GM19043 (cell line): ENCODE measurements at regions not wholly inside any gene's neighbourhood (a gene's known extent, or its start where the extent isn't known, plus 50 kb on each side); places are given as distances from the start of the nearest gene placed in this dataset.
"Not testable (repeated sequence)": the region's sequence is repeated elsewhere in the genome, so short reads cannot be mapped to it uniquely, and the experiment has no call there.

Experiments
- ATAC-seq: cut with Tn5 transposase; IDR thresholded peaks from one replicate; pipeline ENCODE4 v1.9.1; 2021; ENCODE audit warnings: low read depth; ENCODE audit not compliant: unreplicated experiment

- no peak for ATAC-seq
These were observed 2034.2 kb upstream of the PRR20A start for GRCh38 chr13:55106509-55106908.

- ATAC-seq: no peak
These were observed 2020.1 kb upstream of the PRR20A start for GRCh38 chr13:55120631-55121030.

- no peak for ATAC-seq
These were observed 1985.7 kb upstream of the PRR20A start for GRCh38 chr13:55155046-55155445.

- ATAC-seq: no peak
These were observed 1981.0 kb upstream of the PRR20A start for GRCh38 chr13:55159765-55160164.

- no peak for ATAC-seq
These were observed 1979.9 kb upstream of the PRR20A start for GRCh38 chr13:55160867-55161266.

- ATAC-seq: not testable (repeated sequence)
These were observed 1962.1 kb upstream of the PRR20A start for GRCh38 chr13:55178582-55178981.

- no peak for ATAC-seq
These were observed 1949.7 kb upstream of the PRR20A start for GRCh38 chr13:55190996-55191395.

GRCh38 chr13:55199134-55199533, 1941.6 kb upstream of the PRR20A start:
- ATAC-seq: no peak

- no peak for ATAC-seq
These were observed 1925.8 kb upstream of the PRR20A start for GRCh38 chr13:55214841-55215345.

GRCh38 chr13:55219538-55219937, 1921.2 kb upstream of the PRR20A start:
- ATAC-seq: no peak

GRCh38 chr13:55229906-55230569, 1910.7 kb upstream of the PRR20A start:
- no peak for ATAC-seq

- no peak for ATAC-seq
These were observed 1910.2 kb upstream of the PRR20A start for GRCh38 chr13:55230570-55230908.

GRCh38 chr13:55234311-55234710, 1906.4 kb upstream of the PRR20A start:
- ATAC-seq: no peak

GRCh38 chr13:55245005-55245644, 1895.6 kb upstream of the PRR20A start:
- no peak for ATAC-seq

GRCh38 chr13:55255236-55255635, 1885.5 kb upstream of the PRR20A start:
- ATAC-seq: no peak

- ATAC-seq: no peak
These were observed 1877.7 kb upstream of the PRR20A start for GRCh38 chr13:55263045-55263444.

GRCh38 chr13:55266644-55267043, 1874.1 kb upstream of the PRR20A start:
- ATAC-seq: no peak

GRCh38 chr13:55298201-55298600, 1842.5 kb upstream of the PRR20A start:
- no peak for ATAC-seq

GRCh38 chr13:55302568-55302967, 1838.2 kb upstream of the PRR20A start:
- no peak for ATAC-seq

- no peak for ATAC-seq
These were observed 1832.8 kb upstream of the PRR20A start for GRCh38 chr13:55307909-55308308.

- no peak for ATAC-seq
These were observed 1798.8 kb upstream of the PRR20A start for GRCh38 chr13:55341891-55342290.

GRCh38 chr13:55345224-55345623, 1795.5 kb upstream of the PRR20A start:
- ATAC-seq: no peak
